ENCODE measurements at regions not wholly inside any gene's neighbourhood (a gene's known extent, or its start where the extent isn't known, plus 50 kb on each side); places are given as distances from the start of the nearest gene placed in this dataset.

- TF ChIP-seq FOXP2 (optimal IDR thresholded peaks at IDR 0.05; ENCODE audit: borderline replicate concordance, extremely low read depth, extremely low read length, insufficient read depth) (no peak), SIN3A (IDR thresholded peaks at IDR 0.05; ENCODE audit: borderline replicate concordance, insufficient read depth, low read length) (no peak), TAF1 (IDR thresholded peaks at IDR 0.05; ENCODE audit: borderline replicate concordance, insufficient read depth, low read length) (no peak), POLR2AphosphoS5 (IDR thresholded peaks at IDR 0.05; ENCODE audit: low read depth, low read length) (no peak)
- TF ChIP-seq, protein P1, sequence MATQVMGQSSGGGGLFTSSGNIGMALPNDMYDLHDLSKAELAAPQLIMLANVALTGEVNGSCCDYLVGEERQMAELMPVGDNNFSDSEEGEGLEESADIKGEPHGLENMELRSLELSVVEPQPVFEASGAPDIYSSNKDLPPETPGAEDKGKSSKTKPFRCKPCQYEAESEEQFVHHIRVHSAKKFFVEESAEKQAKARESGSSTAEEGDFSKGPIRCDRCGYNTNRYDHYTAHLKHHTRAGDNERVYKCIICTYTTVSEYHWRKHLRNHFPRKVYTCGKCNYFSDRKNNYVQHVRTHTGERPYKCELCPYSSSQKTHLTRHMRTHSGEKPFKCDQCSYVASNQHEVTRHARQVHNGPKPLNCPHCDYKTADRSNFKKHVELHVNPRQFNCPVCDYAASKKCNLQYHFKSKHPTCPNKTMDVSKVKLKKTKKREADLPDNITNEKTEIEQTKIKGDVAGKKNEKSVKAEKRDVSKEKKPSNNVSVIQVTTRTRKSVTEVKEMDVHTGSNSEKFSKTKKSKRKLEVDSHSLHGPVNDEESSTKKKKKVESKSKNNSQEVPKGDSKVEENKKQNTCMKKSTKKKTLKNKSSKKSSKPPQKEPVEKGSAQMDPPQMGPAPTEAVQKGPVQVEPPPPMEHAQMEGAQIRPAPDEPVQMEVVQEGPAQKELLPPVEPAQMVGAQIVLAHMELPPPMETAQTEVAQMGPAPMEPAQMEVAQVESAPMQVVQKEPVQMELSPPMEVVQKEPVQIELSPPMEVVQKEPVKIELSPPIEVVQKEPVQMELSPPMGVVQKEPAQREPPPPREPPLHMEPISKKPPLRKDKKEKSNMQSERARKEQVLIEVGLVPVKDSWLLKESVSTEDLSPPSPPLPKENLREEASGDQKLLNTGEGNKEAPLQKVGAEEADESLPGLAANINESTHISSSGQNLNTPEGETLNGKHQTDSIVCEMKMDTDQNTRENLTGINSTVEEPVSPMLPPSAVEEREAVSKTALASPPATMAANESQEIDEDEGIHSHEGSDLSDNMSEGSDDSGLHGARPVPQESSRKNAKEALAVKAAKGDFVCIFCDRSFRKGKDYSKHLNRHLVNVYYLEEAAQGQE (IDR thresholded peaks at IDR 0.05; ENCODE audit: insufficient read depth in 1 of 2, low read depth in 2 of 2, low read length in 2 of 2): no peak
Measured at GRCh38 chr18:78929516-78929915, 50.1 kb upstream of the SALL3 start.
